H9 (cell line): ENCODE measurements at regions not wholly inside any gene's neighbourhood (a gene's known extent, or its start where the extent isn't known, plus 50 kb on each side); places are given as distances from the start of the nearest gene placed in this dataset.

Experiments
- DNase-seq: peaks from one replicate; pipeline ENCODE4 v3.0.0-alpha.2; 2017
- H2AFZ ChIP-seq: one replicate; pipeline ENCODE4 v1.6.1; 2013; ENCODE audit warnings: mild to moderate bottlenecking, low read length, control low read depth, moderate library complexity
- H2AK5ac ChIP-seq: 2 replicates; pipeline ENCODE4 v1.6.1; 2013; ENCODE audit warnings: low read length, control low read depth, mixed read lengths; ENCODE audit not compliant: insufficient read length
- H2BK120ac ChIP-seq: one replicate; pipeline ENCODE4 v1.6.1; 2013; ENCODE audit warnings: low read depth, mild to moderate bottlenecking, low read length, control low read depth, inconsistent platforms; ENCODE audit not compliant: poor library complexity, severe bottlenecking
- H2BK12ac ChIP-seq: 2 replicates; pipeline ENCODE4 v1.6.1; 2013; ENCODE audit warnings: low read length, control low read depth, mixed read lengths, low read depth; ENCODE audit not compliant: insufficient read length
- H2BK15ac ChIP-seq: 2 replicates; pipeline ENCODE4 v1.6.1; 2013; ENCODE audit warnings: low read depth, low read length, control low read depth
- H2BK20ac ChIP-seq: one replicate; pipeline ENCODE4 v1.6.1; 2013; ENCODE audit warnings: low read depth, mild to moderate bottlenecking, low read length, control low read depth, inconsistent platforms; ENCODE audit not compliant: poor library complexity, severe bottlenecking
- H2BK5ac ChIP-seq: 2 replicates; pipeline ENCODE4 v1.6.1; 2013; ENCODE audit warnings: low read length, control low read depth, mixed read lengths; ENCODE audit not compliant: insufficient read length
- H3K14ac ChIP-seq: 2 replicates; pipeline ENCODE4 v1.6.1; 2013; ENCODE audit warnings: low read length, control low read depth; ENCODE audit not compliant: insufficient read depth
- H3K18ac ChIP-seq: 2 replicates; pipeline ENCODE4 v1.6.1; 2013; ENCODE audit warnings: low read depth, mild to moderate bottlenecking, mixed read lengths, low read length, control low read depth; ENCODE audit not compliant: insufficient read length
- H3K23ac ChIP-seq: 2 replicates; pipeline ENCODE4 v1.6.1; 2013; ENCODE audit warnings: low read length, control low read depth, mixed read lengths, low read depth; ENCODE audit not compliant: insufficient read length
- H3K23me2 ChIP-seq: 2 replicates; pipeline ENCODE4 v1.6.1; 2013; ENCODE audit warnings: low read depth, mild to moderate bottlenecking, mixed read lengths, low read length, control low read depth; ENCODE audit not compliant: insufficient read length, poor library complexity, severe bottlenecking
- H3K27ac ChIP-seq: 2 replicates; pipeline ENCODE4 v1.5.1; 2013; ENCODE audit warnings: low read length, control low read depth, mixed read lengths, low read depth; ENCODE audit not compliant: insufficient read length
- H3K27me3 ChIP-seq: 2 replicates; pipeline ENCODE4 v1.6.1; 2013; ENCODE audit warnings: low read length, control low read depth, inconsistent platforms; ENCODE audit not compliant: insufficient read depth
- H3K4ac ChIP-seq: 2 replicates; pipeline ENCODE4 v1.6.1; 2013; ENCODE audit warnings: low read depth, mild to moderate bottlenecking, control low read depth, inconsistent platforms, low read length, moderate library complexity
- H3K4me1 ChIP-seq: 2 replicates; pipeline ENCODE4 v1.6.1; 2013; ENCODE audit warnings: low read length, control low read depth, inconsistent platforms; ENCODE audit not compliant: insufficient read depth
- H3K4me2 ChIP-seq: 2 replicates; pipeline ENCODE4 v1.6.1; 2013; ENCODE audit warnings: low read length, control low read depth, mixed read lengths; ENCODE audit not compliant: insufficient read length, insufficient read depth
- H3K56ac ChIP-seq: 2 replicates; pipeline ENCODE4 v1.6.1; 2013; ENCODE audit warnings: low read depth, mild to moderate bottlenecking, mixed read lengths, low read length, control low read depth; ENCODE audit not compliant: insufficient read length
- H3K79me1 ChIP-seq: 2 replicates; pipeline ENCODE4 v1.6.1; 2013; ENCODE audit warnings: low read depth, mild to moderate bottlenecking, moderate library complexity, low read length, control low read depth, inconsistent platforms; ENCODE audit not compliant: insufficient read depth, poor library complexity, severe bottlenecking
- H3K79me2 ChIP-seq: 2 replicates; pipeline ENCODE4 v1.6.1; 2013; ENCODE audit warnings: low read length, control low read depth, inconsistent platforms; ENCODE audit not compliant: insufficient read depth
- H3K9ac ChIP-seq: 2 replicates; pipeline ENCODE4 v1.6.1; 2013; ENCODE audit warnings: low read length, control low read depth, mixed read lengths; ENCODE audit not compliant: insufficient read length; ENCODE audit errors: extremely low read depth
- H3K9me3 ChIP-seq: one replicate; pipeline ENCODE4 v1.6.1; 2013; ENCODE audit warnings: low read depth, low read length, inconsistent platforms; ENCODE audit not compliant: control insufficient read depth
- H3T11ph ChIP-seq: one replicate; pipeline ENCODE4 v1.6.1; 2013; ENCODE audit warnings: mild to moderate bottlenecking, low read length, control low read depth, inconsistent platforms
- H4K20me1 ChIP-seq: one replicate; pipeline ENCODE4 v1.6.1; 2013; ENCODE audit not compliant: control insufficient read depth, insufficient read length, insufficient read depth
- H4K5ac ChIP-seq: 2 replicates; pipeline ENCODE4 v1.6.1; 2013; ENCODE audit warnings: low read depth, mild to moderate bottlenecking, mixed read lengths, low read length, control low read depth; ENCODE audit not compliant: insufficient read length
- H4K8ac ChIP-seq: replicated peaks from 2 replicates; pipeline ENCODE4 v1.6.1; 2013; ENCODE audit warnings: low read length, control low read depth, mixed read lengths, low read depth; ENCODE audit not compliant: insufficient read length
- H4K91ac ChIP-seq: 2 replicates; pipeline ENCODE4 v1.6.1; 2013; ENCODE audit warnings: low read depth, mild to moderate bottlenecking, moderate library complexity, mixed read lengths, low read length, control low read depth; ENCODE audit not compliant: insufficient read length
- H3K27ac Mint-ChIP-seq, 3 experiments: 2 replicates in 2 of 3; 3 replicates in 1 of 3; pipeline ENCODE4 v1.8.0; 2020 to 2021; ENCODE audit warnings: mixed read lengths in 3 of 3, mild to moderate bottlenecking in 1 of 3, moderate library complexity in 1 of 3
- H3K27me3 Mint-ChIP-seq: 2 replicates; pipeline ENCODE4 v1.8.0; 2021; ENCODE audit warnings: low read depth, mild to moderate bottlenecking, moderate library complexity, mixed read lengths
- H3K36me3 Mint-ChIP-seq, 3 experiments: 2 replicates in 2 of 3; 3 replicates in 1 of 3; pipeline ENCODE4 v1.8.0; 2020 to 2021; ENCODE audit warnings: low read depth in 3 of 3, mixed read lengths in 3 of 3; ENCODE audit not compliant: insufficient read depth in 1 of 3
- H3K4me1 Mint-ChIP-seq, 2 experiments: 2 replicates each; pipeline ENCODE4 v1.8.0; 2020; ENCODE audit warnings: mixed read lengths in 2 of 2
- H3K4me3 Mint-ChIP-seq, 2 experiments: 2 replicates in 1 of 2; 3 replicates in 1 of 2; pipeline ENCODE4 v1.8.0; 2020 to 2021; ENCODE audit warnings: mild to moderate bottlenecking in 2 of 2, mixed read lengths in 2 of 2, moderate library complexity in 1 of 2
- H3K9me3 Mint-ChIP-seq, 2 experiments: 2 replicates in 1 of 2; 3 replicates in 1 of 2; pipeline ENCODE4 v1.8.0; 2020; ENCODE audit warnings: mild to moderate bottlenecking in 2 of 2, mixed read lengths in 2 of 2, moderate library complexity in 1 of 2
- CTCF ChIP-seq: fragments of 200-600 bp; sonication (generic); conservative IDR thresholded peaks from 3 replicates; pipeline ENCODE4 v1.8.0; 2021; ENCODE audit warnings: antibody characterized with exemption, mild to moderate bottlenecking
- WGBS: extraction: QIAGEN DNeasy Blood & Tissue Kit; methylation state at CpG from one replicate; pipeline ENCODE4 v1.1.7; 2013; ENCODE audit warnings: missing lambda C conversion rate, low lambda C conversion rate, mixed read lengths; ENCODE audit not compliant: insufficient read length; ENCODE audit errors: extremely low coverage; 5-methylcytosine and 5-hydroxymethylcytosine counted together

GRCh38 chr7:145729691-145730090 is 386.9 kb upstream of the CNTNAP2 start:
- H3K9ac ChIP-seq, result no peak overlapping the region
- no peaks in the 10 kb centered on the region for H3K79me2 ChIP-seq
- no peak overlapping the region for H3K4me3 Mint-ChIP-seq
- H4K20me1 ChIP-seq, result no peaks in the 10 kb centered on the region
- no peak overlapping the region for H2BK20ac ChIP-seq
- no peak overlapping the region for H3K4ac ChIP-seq
- H3K23me2 ChIP-seq, result no peaks in the 10 kb centered on the region
- H3K4me2 ChIP-seq, result no peak overlapping the region
- no peaks in the 10 kb centered on the region for H3K27me3 ChIP-seq
- 100% methylated on average over 1 of the region's 4 CpGs for WGBS
- H4K8ac ChIP-seq, result no peak overlapping the region
- H3K36me3 Mint-ChIP-seq, result no peaks in the 10 kb centered on the region
- H2BK120ac ChIP-seq, result no peak overlapping the region
- H3K9me3 Mint-ChIP-seq, result no peaks in the 10 kb centered on the region
- H3K4me1 Mint-ChIP-seq, result peaks cover 10 to 13% of the 10 kb centered on the region in 2 experiments
- H3K56ac ChIP-seq, result no peak overlapping the region
- no peak overlapping the region for H3K18ac ChIP-seq
- H3K27ac Mint-ChIP-seq, result no peak overlapping the region
- no peak overlapping the region for H2AFZ ChIP-seq
- no peak overlapping the region for H2AK5ac ChIP-seq
- no peaks in the 10 kb centered on the region for H3K79me1 ChIP-seq
- peaks cover 2% of the 10 kb centered on the region; the same call in 1 of the 2 replicates for H3K27me3 Mint-ChIP-seq
- no peaks in the 10 kb centered on the region for H3K9me3 ChIP-seq
- no peak overlapping the region for H4K91ac ChIP-seq
- no peak overlapping the region for H4K5ac ChIP-seq
- H3K23ac ChIP-seq, result no peak overlapping the region
- H2BK15ac ChIP-seq, result no peak overlapping the region
- H2BK12ac ChIP-seq, result no peak overlapping the region
- DNase-seq, result no peak
- no peak for TF ChIP-seq CTCF
- H3K27ac ChIP-seq, result no peak overlapping the region
- no peak overlapping the region for H3K14ac ChIP-seq
- H3K4me1 ChIP-seq, result no peaks in the 10 kb centered on the region; the same call in 1 of the 2 replicates
- H3T11ph ChIP-seq, result no peak overlapping the region
- no peak overlapping the region for H2BK5ac ChIP-seq
